ENCODE measurements at regions not wholly inside any gene's neighbourhood (a gene's known extent, or its start where the extent isn't known, plus 50 kb on each side); places are given as distances from the start of the nearest gene placed in this dataset.

DNA sequence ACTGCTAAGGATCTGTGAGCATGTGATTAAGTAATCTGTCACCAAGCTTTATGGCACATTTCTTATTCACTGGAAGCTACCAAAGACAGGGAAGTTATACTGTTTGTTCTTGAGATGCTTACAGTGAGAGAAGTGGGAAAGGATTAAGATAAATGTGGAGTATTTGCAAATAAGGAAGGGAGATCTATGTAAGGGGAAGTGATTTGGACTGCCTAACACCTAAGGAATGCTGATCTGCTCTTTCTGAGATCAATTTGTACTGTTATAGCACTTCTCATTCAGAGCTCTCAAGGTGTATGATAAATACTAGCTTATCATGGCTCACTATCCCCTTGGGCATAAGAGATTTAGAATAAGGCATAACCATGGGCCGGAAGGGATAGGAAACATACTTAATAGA is 80.0 kb upstream of the NTRK2 start:
- Histone ChIP-seq H3K4me3 (no peak overlapping the region), H3K27me3 (no peaks in the 10 kb centered on the region), H3K9me3 (no peaks in the 10 kb centered on the region), H3K4me1 (no peaks in the 10 kb centered on the region), H3K27ac (no peak overlapping the region), H3K36me3 (no peaks in the 10 kb centered on the region)
- intact Hi-C loops (cut with DNase I; ENCODE audit: low total_unique reads) = no loop called here
- TF ChIP-seq POLR2A (IDR thresholded peaks at IDR 0.05) = no peak
- TF ChIP-seq, protein P1, sequence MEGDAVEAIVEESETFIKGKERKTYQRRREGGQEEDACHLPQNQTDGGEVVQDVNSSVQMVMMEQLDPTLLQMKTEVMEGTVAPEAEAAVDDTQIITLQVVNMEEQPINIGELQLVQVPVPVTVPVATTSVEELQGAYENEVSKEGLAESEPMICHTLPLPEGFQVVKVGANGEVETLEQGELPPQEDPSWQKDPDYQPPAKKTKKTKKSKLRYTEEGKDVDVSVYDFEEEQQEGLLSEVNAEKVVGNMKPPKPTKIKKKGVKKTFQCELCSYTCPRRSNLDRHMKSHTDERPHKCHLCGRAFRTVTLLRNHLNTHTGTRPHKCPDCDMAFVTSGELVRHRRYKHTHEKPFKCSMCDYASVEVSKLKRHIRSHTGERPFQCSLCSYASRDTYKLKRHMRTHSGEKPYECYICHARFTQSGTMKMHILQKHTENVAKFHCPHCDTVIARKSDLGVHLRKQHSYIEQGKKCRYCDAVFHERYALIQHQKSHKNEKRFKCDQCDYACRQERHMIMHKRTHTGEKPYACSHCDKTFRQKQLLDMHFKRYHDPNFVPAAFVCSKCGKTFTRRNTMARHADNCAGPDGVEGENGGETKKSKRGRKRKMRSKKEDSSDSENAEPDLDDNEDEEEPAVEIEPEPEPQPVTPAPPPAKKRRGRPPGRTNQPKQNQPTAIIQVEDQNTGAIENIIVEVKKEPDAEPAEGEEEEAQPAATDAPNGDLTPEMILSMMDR (IDR thresholded peaks at IDR 0.05) = no peak
- DNase-seq = no peak

- H3K36me3 ChIP-seq = no peaks in the 10 kb centered on the region
- H3K27ac ChIP-seq = no peak overlapping the region
- no peaks in the 10 kb centered on the region for H3K4me1 ChIP-seq
- no peak for TF ChIP-seq POLR2A (IDR thresholded peaks at IDR 0.05)
- TF ChIP-seq, protein P1 (IDR thresholded peaks at IDR 0.05) = no peak
- intact Hi-C loops (cut with DNase I; ENCODE audit: low total_unique reads) = no loop called here
- H3K9me3 ChIP-seq = no peaks in the 10 kb centered on the region
- H3K4me3 ChIP-seq = no peak overlapping the region
- H3K27me3 ChIP-seq = no peaks in the 10 kb centered on the region
- no peak for DNase-seq
Measured at GRCh38 chr9:84590706-84591105, 78.8 kb upstream of the NTRK2 start.

DNA sequence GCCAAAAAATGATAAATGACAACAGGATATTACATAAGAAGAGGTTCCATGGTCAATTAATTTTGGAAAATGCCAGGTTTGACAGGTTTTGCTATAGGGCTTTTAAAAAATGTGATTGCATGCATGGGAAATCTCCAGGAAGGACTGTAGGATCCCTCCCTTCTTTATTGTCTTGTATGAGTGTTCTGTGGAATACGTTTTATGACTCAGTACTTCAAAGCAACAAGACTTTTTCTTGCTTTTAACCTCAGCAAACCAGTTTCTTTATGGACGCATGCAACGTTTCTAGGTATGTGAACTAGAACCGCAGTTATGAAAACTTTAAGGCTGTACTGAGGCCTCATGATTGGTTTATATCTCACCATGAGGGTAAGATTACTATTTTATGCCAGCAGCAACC is 76.6 kb upstream of the NTRK2 start:
- Histone ChIP-seq H3K4me3 (no peak overlapping the region), H3K27me3 (no peaks in the 10 kb centered on the region), H3K9me3 (no peaks in the 10 kb centered on the region), H3K4me1 (no peaks in the 10 kb centered on the region), H3K27ac (no peak overlapping the region), H3K36me3 (no peaks in the 10 kb centered on the region)
- TF ChIP-seq, protein P1 (IDR thresholded peaks at IDR 0.05) = no peak
- TF ChIP-seq POLR2A (IDR thresholded peaks at IDR 0.05) = no peak
- DNase-seq = no peak
- intact Hi-C loops (cut with DNase I; ENCODE audit: low total_unique reads) = no loop called here

DNA sequence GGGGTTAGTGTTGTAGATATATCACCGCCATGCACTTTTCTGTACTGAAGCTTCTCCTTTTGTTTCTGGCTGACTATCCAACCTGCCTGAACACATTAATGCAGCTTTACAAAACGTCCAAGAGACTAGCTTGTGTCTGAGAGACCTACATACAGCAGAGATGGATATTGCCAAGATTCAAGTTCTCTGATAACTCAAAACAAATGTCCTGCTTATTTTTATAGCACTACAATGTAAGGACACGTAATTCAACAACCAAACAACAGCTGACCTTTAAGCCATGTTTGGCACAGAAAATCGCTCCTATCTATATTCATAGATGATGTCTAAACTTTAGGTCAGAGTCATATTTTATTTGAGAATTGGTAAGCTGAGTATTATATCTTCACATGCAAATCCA is 76.2 kb upstream of the NTRK2 start:
- no peak for DNase-seq
- H3K4me1 ChIP-seq = no peaks in the 10 kb centered on the region
- no peaks in the 10 kb centered on the region for H3K36me3 ChIP-seq
- intact Hi-C loops (cut with DNase I; ENCODE audit: low total_unique reads) = no loop called here
- no peaks in the 10 kb centered on the region for H3K27me3 ChIP-seq
- TF ChIP-seq, protein P1 (IDR thresholded peaks at IDR 0.05) = no peak
- no peak for TF ChIP-seq POLR2A (IDR thresholded peaks at IDR 0.05)
- no peaks in the 10 kb centered on the region for H3K9me3 ChIP-seq
- no peak overlapping the region for H3K27ac ChIP-seq
- H3K4me3 ChIP-seq = no peak overlapping the region

GRCh38 chr9:84597131-84597530 is 72.4 kb upstream of the NTRK2 start:
- H3K36me3 ChIP-seq = no peaks in the 10 kb centered on the region
- no peak overlapping the region for H3K4me3 ChIP-seq
- TF ChIP-seq, protein P1 (IDR thresholded peaks at IDR 0.05) = no peak
- TF ChIP-seq POLR2A (IDR thresholded peaks at IDR 0.05) = no peak
- no peaks in the 10 kb centered on the region for H3K27me3 ChIP-seq
- no peak overlapping the region for H3K27ac ChIP-seq
- no peak for DNase-seq
- no peaks in the 10 kb centered on the region for H3K4me1 ChIP-seq
- intact Hi-C loops (cut with DNase I; ENCODE audit: low total_unique reads) = no loop called here
- no peaks in the 10 kb centered on the region for H3K9me3 ChIP-seq

All from uterus (tissue), 3 donors.